NCI-H460 (cell line): ENCODE measurements at regions not wholly inside any gene's neighbourhood (a gene's known extent, or its start where the extent isn't known, plus 50 kb on each side); places are given as distances from the start of the nearest gene placed in this dataset.
"Not testable (repeated sequence)": the region's sequence is repeated elsewhere in the genome, so short reads cannot be mapped to it uniquely, and the experiment has no call there.

Experiments used
- DNase-seq: peaks from one replicate; pipeline ENCODE4 v3.0.0-alpha.2; 2016; ENCODE audit warnings: low read depth; ENCODE audit errors: extremely low read depth

GRCh38 chr1:14246471-14246870 lies 352.0 kb upstream of the KAZN start:
- DNase-seq, result no peak

DNA sequence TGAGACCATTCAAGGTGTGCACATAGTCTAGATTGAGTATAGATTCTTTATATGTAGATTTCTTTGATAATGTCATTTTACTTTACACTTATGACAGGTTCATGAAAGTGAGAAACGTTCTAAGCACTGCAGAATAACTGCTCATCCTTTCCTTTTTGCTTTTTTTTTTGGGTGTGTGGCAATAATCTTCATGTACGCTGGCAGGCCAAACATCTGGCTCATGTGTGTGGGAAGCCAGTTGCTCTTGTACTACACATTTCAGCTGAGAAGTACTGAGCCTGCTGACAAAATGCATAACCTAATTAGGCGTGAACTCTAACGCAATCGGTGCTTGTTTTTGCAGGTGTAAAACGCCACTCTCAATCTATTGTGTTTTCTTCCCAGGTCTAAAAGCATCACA lies 350.8 kb upstream of the KAZN start:
- no peak for DNase-seq

DNA sequence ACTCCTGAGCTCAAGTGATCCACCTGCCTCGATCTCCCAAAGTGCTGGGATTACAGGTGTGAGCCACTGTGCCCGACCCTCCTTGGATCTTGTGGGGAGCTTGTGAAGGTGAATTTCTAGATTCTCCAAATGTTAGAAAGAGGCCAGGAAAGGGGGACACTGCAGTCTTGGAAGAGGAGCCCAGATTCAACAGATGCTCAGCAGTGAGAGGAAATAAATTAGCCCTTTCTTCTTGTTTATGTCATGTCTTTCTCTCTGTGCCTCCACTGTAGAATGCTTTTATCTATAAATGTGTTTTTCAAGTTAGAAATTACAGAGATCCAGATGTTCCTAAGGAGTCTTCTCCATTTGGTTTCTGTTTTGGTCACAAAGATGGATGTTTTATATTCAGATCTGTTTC lies 346.6 kb upstream of the KAZN start:
- no peak for DNase-seq

DNA sequence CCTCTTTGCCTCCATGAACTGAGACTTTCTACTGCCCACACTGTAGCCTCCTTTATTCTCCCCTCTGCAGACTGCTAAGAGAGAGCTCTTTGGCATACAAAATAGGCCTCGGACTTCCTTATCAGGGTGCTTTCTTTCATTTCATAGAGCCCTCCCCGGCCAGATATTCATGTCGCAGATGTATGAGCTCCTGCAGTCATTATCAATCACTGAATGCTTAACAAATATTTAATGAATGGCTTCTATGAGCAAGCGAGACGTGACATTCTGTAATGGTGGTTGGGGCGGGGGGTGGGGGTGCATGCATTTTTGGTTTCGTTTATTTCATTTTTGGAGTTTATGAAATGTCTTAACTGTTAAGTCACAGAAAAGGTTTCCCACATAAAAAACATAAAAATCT lies 344.8 kb upstream of the KAZN start:
- DNase-seq, result no peak

DNA sequence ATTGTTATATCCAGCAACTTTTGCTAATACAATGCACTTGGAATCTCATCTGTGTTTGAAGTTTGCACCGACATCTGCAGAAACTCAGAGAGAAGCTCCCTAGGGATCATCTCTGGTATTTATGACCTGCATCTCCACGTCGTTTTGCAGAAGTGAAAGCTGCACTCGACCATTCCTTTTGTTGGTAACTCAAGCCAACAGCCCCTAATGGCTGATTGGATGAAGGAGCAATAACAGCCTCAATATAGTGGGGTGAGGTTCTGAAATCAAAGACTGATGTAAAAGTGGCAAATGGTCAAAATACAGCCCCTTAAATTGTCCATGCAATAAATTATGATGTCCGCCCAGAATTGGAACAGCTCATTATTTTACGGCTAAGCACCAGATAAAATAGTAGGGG lies 344.2 kb upstream of the KAZN start:
- no peak for DNase-seq

- no peak for DNase-seq
Measured at GRCh38 chr1:14255233-14255632, 343.3 kb upstream of the KAZN start.

- DNase-seq, result no peak
Measured at GRCh38 chr1:14255711-14256110, 342.8 kb upstream of the KAZN start.

DNA sequence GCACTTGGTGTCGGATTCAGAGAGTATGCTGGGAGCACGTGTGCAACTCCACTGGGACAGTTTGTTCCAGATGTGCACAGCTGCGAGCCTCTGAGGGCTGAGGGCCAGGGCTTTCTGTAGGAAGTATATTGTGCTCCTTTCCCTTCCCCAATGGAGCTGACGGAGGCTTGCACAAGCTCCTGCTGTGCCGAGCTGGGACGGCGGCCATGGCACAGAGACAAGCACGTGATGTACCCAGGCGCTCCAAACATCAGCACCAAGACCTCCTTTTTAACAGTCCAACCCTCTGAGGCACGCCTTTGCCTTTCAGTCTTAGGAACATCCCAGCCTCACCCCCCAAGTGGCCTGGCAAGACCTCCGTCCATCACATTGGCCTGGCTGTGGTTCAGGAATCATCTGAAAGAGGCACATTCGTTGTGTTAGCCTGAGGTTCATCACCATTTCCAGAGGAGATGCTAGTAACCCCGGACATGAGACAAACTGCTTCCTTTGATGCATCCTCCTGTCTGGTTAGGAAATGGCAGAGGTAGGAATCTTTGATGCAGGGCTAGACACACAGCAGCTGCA lies 339.2 kb upstream of the KAZN start:
- no peak for DNase-seq

DNA sequence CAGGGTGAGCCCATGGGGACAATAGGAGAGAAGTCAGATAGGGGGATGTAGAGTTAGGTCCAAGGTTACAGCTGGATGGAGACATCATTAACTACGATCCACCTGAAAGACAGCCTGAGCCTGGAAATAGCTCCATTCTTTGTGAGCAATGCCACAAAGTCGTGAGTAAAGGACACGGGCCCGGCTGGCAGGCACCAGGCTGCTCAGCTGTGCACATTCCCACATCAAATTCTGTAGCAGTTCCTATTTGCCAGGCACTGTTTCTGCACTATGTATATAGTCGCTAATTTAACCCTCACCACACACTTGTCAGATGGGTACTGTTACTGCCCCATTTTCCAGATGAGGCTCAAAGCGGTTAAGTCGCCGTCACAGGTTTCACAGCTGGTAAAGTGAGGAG lies 338.0 kb upstream of the KAZN start:
- no peak for DNase-seq

DNA sequence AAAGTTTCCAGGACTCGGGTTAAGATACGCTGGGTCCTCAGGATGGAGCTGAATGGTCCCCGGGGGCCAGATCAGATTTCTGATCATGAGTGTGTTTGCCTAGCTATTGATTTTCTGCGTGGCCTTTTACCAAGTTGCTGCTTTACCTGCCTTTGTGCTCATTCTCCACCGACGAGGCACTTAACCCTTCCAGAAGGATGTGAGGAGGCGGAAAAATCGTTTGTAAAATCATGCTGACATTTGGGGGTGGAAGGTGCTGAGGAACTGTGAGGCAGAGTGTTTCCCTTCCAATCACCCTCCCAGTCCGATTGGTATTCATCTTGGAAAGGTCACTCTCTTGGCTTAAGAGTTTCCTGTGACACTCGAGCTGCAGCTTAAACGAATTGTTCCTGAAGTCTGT lies 337.1 kb upstream of the KAZN start:
- no peak for DNase-seq

- no peak for DNase-seq
Measured at GRCh38 chr1:14262637-14263036, 335.8 kb upstream of the KAZN start.

- no peak for DNase-seq
Measured at GRCh38 chr1:14263225-14263624, 335.3 kb upstream of the KAZN start.

- no peak for DNase-seq
Measured at GRCh38 chr1:14263671-14264070, 334.8 kb upstream of the KAZN start.

DNA sequence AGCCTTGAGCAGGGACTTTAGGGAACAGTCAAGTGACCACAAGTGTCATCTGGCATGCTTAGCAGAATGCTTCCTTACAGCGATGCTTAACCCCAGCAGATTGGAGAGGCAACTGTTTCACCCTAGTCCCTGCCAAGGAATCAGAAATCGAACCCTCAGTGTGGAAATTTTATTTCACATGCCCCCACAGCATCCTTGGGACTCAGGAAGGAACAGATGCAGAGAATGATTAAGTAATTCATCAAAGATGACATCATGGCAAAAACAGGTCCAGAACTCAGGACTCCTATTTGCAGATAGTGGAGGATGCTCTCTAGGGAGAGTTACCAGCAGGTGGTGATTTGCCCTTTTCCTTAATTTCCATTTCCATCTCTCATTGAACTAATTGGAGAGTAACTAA lies 333.0 kb upstream of the KAZN start:
- DNase-seq, result no peak

GRCh38 chr1:14267991-14268390 lies 330.5 kb upstream of the KAZN start:
- DNase-seq, result no peak

DNA sequence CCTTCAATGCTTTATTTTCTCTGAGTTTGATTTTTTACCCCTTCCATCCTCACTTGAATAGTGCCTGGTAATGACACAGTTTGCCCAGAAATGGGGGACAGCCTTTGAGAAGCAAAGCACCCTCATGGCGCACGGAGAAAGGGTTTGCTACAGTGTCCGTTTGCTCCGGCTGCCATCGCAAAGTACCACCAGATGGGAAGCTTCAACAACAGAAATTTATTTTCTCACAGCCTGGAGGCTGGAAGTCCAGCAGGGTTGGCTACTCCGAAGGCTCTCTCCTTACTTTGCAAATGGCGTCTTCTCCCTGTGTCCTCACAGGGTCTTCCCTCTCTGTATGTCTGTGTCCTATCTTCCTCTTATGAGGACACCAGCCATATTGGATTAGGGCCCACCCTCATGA lies 327.7 kb upstream of the KAZN start:
- DNase-seq, result no peak

GRCh38 chr1:14273811-14274210 lies 324.7 kb upstream of the KAZN start:
- DNase-seq, result no peak

DNA sequence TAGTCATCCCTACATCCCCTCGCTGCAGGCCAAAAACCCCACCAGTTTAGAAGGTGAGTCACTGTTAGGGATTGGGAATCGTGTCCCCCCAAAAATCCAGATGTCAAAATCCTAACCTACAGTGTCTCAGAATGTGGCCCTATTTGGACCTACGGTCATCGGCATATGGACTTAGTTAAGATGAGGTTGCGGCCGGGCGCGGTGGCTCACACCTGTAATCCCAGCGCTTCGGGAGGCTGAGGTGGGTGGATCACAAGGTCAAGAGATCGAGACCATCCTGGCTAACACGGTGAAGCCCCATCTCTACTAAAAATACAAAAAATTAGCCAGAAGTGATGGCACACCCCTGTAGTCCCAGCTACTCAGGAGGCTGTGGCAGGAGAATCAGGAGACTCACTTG lies 318.6 kb upstream of the KAZN start:
- DNase-seq, result not testable (repeated sequence)

DNA sequence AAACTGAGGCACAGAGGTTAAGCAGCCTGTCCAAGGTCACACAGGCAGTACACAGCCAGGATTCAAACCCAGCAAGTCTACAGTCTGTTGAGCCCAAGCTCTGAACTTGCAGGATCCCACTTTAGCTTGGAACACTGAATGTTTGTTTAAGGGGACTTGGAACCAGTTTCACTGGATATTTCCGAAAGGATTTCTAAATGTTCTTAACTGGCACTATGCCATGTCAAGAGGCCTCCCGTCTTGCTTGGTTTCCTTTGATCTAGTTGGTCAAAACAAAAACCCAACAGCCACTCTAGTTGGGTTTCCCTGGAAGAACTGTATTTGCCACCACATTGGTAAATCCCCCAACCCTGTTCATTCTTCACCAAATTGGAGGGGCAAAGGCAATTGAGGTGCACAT lies 317.6 kb upstream of the KAZN start:
- DNase-seq, result no peak

- no peak for DNase-seq
Measured at GRCh38 chr1:14281412-14281811, 317.1 kb upstream of the KAZN start.

- DNase-seq, result no peak
Measured at GRCh38 chr1:14282707-14283106, 315.8 kb upstream of the KAZN start.

DNA sequence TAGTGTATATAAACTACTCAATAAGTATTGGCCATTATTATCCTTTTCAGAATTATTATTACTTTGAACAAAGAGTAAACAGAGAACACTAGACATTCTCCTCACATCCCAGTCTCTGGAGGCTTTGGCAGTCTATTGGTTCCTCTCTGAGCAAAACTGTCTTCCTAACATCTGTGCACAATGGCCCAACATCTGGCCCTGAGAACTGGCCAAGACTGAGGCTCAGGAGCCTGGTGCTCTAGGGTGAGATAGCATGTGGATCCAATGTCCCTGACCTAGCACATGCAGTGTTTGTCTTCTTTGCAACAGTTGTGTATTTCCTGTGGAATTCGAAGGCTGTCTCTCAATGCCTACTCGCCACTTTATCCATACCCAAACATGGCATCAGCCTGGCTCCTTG lies 313.2 kb upstream of the KAZN start:
- DNase-seq, result no peak

DNA sequence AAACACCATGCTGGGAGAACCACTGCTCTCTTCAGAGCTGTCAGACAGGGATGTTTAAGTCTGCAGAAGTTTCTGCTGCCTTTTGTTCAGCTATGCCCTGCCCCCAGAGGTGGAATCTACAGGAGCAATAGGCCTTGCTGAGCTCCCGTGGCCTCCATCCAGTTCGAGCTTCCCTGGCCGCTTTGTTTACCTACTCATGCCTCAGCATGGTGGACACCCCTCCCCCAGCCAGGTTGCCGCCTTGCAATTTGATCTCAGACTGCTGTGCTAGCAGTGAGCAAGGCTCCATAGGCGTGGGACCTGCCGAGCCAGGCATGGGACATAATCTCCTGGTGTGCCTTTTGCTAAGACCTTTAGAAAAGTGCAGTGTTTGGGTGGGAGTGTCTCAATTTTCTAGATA lies 307.3 kb upstream of the KAZN start:
- not testable (repeated sequence) for DNase-seq

DNA sequence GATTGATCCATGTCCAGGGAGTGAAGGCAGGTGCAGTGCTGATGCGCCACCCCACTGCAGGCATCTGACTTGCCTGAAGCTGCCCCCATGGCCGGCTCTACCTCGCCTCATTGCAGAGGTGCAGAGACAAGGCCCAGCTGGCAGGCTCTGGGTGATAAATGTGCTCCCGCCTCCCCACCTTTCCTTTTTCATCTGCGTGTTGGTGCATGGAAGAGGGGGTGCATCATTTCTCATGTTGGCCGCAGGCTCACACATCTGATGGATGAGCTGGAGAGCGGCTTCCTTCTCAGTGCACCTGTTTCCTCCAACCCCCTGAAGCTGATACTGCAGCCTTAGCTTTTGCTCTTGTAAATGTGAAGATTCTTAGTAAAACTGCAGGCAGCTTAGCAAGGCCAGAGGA lies 306.0 kb upstream of the KAZN start:
- DNase-seq, result no peak
